ENCODE measurements at regions not wholly inside any gene's neighbourhood (a gene's known extent, or its start where the extent isn't known, plus 50 kb on each side); places are given as distances from the start of the nearest gene placed in this dataset.

DNA sequence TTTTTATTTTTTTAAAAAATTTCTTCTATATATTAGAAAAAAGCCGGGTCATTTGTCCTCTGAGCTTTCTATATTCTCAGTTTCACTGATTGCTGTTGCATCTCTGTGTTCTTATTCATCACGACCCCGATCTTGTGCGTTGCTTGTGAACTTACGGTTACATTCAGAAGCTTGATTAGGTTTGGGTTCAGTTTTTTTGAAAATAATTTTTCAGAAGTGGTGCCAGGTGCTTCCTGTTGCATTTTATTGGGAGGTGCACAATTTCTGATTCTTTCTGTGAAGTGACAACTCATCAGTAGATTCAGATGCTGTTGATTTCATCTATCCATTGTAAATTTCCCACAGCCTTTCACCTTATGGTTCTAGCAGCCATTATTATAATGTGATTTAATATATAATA, 147.3 kb downstream of the INHBB start:
- Histone ChIP-seq H2AFZ (ENCODE audit: low read depth, low read length) (no peak overlapping the region), H3K18ac (ENCODE audit: low read depth in 1 of 2, low read length in 2 of 2) (no peak overlapping the region), H3K4me3 (ENCODE audit: insufficient read depth in 1 of 2, low read depth in 1 of 2, low read length in 2 of 2) (no peak overlapping the region), H2BK12ac (ENCODE audit: low read length in 2 of 2) (no peak overlapping the region), H3K4me2 (ENCODE audit: low read length, poor library complexity, severe bottlenecking) (no peak overlapping the region), H3K36me3 (ENCODE audit: control insufficient read depth in 1 of 2, insufficient read depth in 2 of 2, low read depth in 1 of 2, low read length in 2 of 2) (no peaks in the 10 kb centered on the region), H4K8ac (ENCODE audit: low read length) (no peak overlapping the region), H4K91ac (ENCODE audit: low read length) (no peak overlapping the region), H3K27me3 (ENCODE audit: control insufficient read depth in 1 of 2, insufficient read depth in 1 of 2, low read length in 2 of 2) (peaks cover 24 to 34% of the 10 kb centered on the region in 2 experiments), H2AK5ac (ENCODE audit: low read length, severe bottlenecking) (no peak overlapping the region), H3K14ac (ENCODE audit: low read length in 2 of 2) (no peak overlapping the region), H3K9ac (ENCODE audit: low read length) (no peak overlapping the region), H2BK15ac (ENCODE audit: low read depth, poor library complexity, severe bottlenecking) (no peak overlapping the region), H2BK5ac (ENCODE audit: low read depth, low read length, poor library complexity, severe bottlenecking) (no peak overlapping the region), H3K27ac (ENCODE audit: low read length, poor library complexity, severe bottlenecking) (no peak overlapping the region), H2BK120ac (ENCODE audit: low read depth, low read length) (no peak overlapping the region), H3K9me3 (ENCODE audit: control insufficient read depth, low read length) (no peaks in the 10 kb centered on the region), H3K4ac (ENCODE audit: low read depth in 1 of 2, low read length in 2 of 2) (no peak overlapping the region), H3K23ac (ENCODE audit: low read length in 2 of 2) (no peak overlapping the region), H3K79me1 (replicated peaks; ENCODE audit: low read length, poor library complexity, severe bottlenecking) (no peaks in the 10 kb centered on the region), H3K4me1 (ENCODE audit: control insufficient read depth, insufficient read depth, low read depth, low read length) (no peaks in the 10 kb centered on the region)
- WGBS, result 86% methylated on average over 5 of the region's 5 CpGs
- DNase-seq, result no peak

DNA sequence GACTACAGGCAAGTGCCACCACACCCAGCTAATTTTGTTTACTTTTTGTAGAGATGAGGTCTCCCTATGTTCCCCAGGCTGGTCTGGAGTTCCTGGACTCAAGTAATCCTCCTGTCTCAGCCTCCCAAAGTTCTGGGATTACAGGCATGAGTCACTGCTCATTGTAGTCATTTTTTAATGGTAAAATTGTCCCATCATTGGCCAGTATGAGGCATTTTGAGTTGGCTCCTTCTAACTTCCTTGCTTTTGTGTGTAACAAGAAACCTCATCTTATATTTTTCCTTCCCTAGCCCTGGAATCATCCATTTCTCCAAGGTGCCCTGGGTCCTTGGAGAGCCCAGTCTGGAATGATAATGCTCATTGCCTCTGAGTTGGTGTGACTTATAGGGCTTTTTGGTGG, 148.5 kb downstream of the INHBB start:
- Histone ChIP-seq H3K27ac (ENCODE audit: low read length, poor library complexity, severe bottlenecking) (no peak overlapping the region), H2BK12ac (ENCODE audit: low read length in 2 of 2) (no peak overlapping the region)

GRCh38 chr2:120495586-120495985, 149.7 kb downstream of the INHBB start:
- no peak overlapping the region for H3K18ac ChIP-seq (ENCODE audit: low read depth in 1 of 2, low read length in 2 of 2)
- H2AFZ ChIP-seq (ENCODE audit: low read depth, low read length), result no peak overlapping the region
- H3K14ac ChIP-seq (ENCODE audit: low read length in 2 of 2), result no peak overlapping the region
- WGBS, result 81% methylated on average over 2 of the region's 2 CpGs
- no peak for DNase-seq
- no peak overlapping the region for H4K91ac ChIP-seq (ENCODE audit: low read length)
- H3K27ac ChIP-seq (ENCODE audit: low read length, poor library complexity, severe bottlenecking), result no peak overlapping the region
- no peak overlapping the region for H3K4me2 ChIP-seq (ENCODE audit: low read length, poor library complexity, severe bottlenecking)
- H3K9me3 ChIP-seq (ENCODE audit: control insufficient read depth, low read length), result no peaks in the 10 kb centered on the region
- no peak overlapping the region for H3K4ac ChIP-seq (ENCODE audit: low read depth in 1 of 2, low read length in 2 of 2)
- no peak overlapping the region for H3K4me3 ChIP-seq (ENCODE audit: insufficient read depth in 1 of 2, low read depth in 1 of 2, low read length in 2 of 2)
- H3K36me3 ChIP-seq (ENCODE audit: control insufficient read depth in 1 of 2, insufficient read depth in 2 of 2, low read depth in 1 of 2, low read length in 2 of 2), result no peaks in the 10 kb centered on the region
- no peak overlapping the region for H2BK12ac ChIP-seq (ENCODE audit: low read length in 2 of 2)
- H3K9ac ChIP-seq (ENCODE audit: low read length), result no peak overlapping the region
- H4K8ac ChIP-seq (ENCODE audit: low read length), result no peak overlapping the region
- H2BK5ac ChIP-seq (ENCODE audit: low read depth, low read length, poor library complexity, severe bottlenecking), result peak overlapping the region; percentile 57
- peaks cover 30 to 34% of the 10 kb centered on the region in 2 experiments for H3K27me3 ChIP-seq (ENCODE audit: control insufficient read depth in 1 of 2, insufficient read depth in 1 of 2, low read length in 2 of 2)
- no peak overlapping the region for H2AK5ac ChIP-seq (ENCODE audit: low read length, severe bottlenecking)
- H3K79me1 ChIP-seq (replicated peaks; ENCODE audit: low read length, poor library complexity, severe bottlenecking), result no peaks in the 10 kb centered on the region
- H2BK15ac ChIP-seq (ENCODE audit: low read depth, poor library complexity, severe bottlenecking), result no peak overlapping the region
- H2BK120ac ChIP-seq (ENCODE audit: low read depth, low read length), result no peak overlapping the region
- H3K4me1 ChIP-seq (ENCODE audit: control insufficient read depth, insufficient read depth, low read depth, low read length), result no peaks in the 10 kb centered on the region
- H3K23ac ChIP-seq (ENCODE audit: low read length in 2 of 2), result no peak overlapping the region

More for the DNA sequence above, 148.5 kb downstream of the INHBB start:
- H4K8ac ChIP-seq (ENCODE audit: low read length), result no peak overlapping the region
- no peak overlapping the region for H3K9ac ChIP-seq (ENCODE audit: low read length)
- no peak overlapping the region for H3K14ac ChIP-seq (ENCODE audit: low read length in 2 of 2)
- H2AFZ ChIP-seq (ENCODE audit: low read depth, low read length), result no peak overlapping the region
- H3K4me2 ChIP-seq (ENCODE audit: low read length, poor library complexity, severe bottlenecking), result no peak overlapping the region
- no peak overlapping the region for H2AK5ac ChIP-seq (ENCODE audit: low read length, severe bottlenecking)
- H2BK120ac ChIP-seq (ENCODE audit: low read depth, low read length), result no peak overlapping the region
- no peak overlapping the region for H4K91ac ChIP-seq (ENCODE audit: low read length)
- no peaks in the 10 kb centered on the region for H3K36me3 ChIP-seq (ENCODE audit: control insufficient read depth in 1 of 2, insufficient read depth in 2 of 2, low read depth in 1 of 2, low read length in 2 of 2)
- DNase-seq, result no peak
- H3K79me1 ChIP-seq (replicated peaks; ENCODE audit: low read length, poor library complexity, severe bottlenecking), result no peaks in the 10 kb centered on the region
- H3K27me3 ChIP-seq (ENCODE audit: control insufficient read depth in 1 of 2, insufficient read depth in 1 of 2, low read length in 2 of 2), result peaks cover 28 to 30% of the 10 kb centered on the region in 2 experiments
- no peak overlapping the region for H3K18ac ChIP-seq (ENCODE audit: low read depth in 1 of 2, low read length in 2 of 2)
- no peak overlapping the region for H2BK15ac ChIP-seq (ENCODE audit: low read depth, poor library complexity, severe bottlenecking)
- no peak overlapping the region for H3K4ac ChIP-seq (ENCODE audit: low read depth in 1 of 2, low read length in 2 of 2)
- no peak overlapping the region for H3K23ac ChIP-seq (ENCODE audit: low read length in 2 of 2)
- H2BK5ac ChIP-seq (ENCODE audit: low read depth, low read length, poor library complexity, severe bottlenecking), result no peak overlapping the region
- H3K4me1 ChIP-seq (ENCODE audit: control insufficient read depth, insufficient read depth, low read depth, low read length), result no peaks in the 10 kb centered on the region
- no peaks in the 10 kb centered on the region for H3K9me3 ChIP-seq (ENCODE audit: control insufficient read depth, low read length)
- H3K4me3 ChIP-seq (ENCODE audit: insufficient read depth in 1 of 2, low read depth in 1 of 2, low read length in 2 of 2), result no peak overlapping the region

- Histone ChIP-seq H3K4me3 (ENCODE audit: insufficient read depth in 1 of 2, low read depth in 1 of 2, low read length in 2 of 2) (no peak overlapping the region), H3K36me3 (ENCODE audit: control insufficient read depth in 1 of 2, insufficient read depth in 2 of 2, low read depth in 1 of 2, low read length in 2 of 2) (no peaks in the 10 kb centered on the region), H4K91ac (ENCODE audit: low read length) (no peak overlapping the region), H2BK120ac (ENCODE audit: low read depth, low read length) (no peak overlapping the region), H3K9ac (ENCODE audit: low read length) (no peak overlapping the region), H3K27ac (ENCODE audit: low read length, poor library complexity, severe bottlenecking) (no peak overlapping the region), H2AFZ (ENCODE audit: low read depth, low read length) (no peak overlapping the region), H3K14ac (ENCODE audit: low read length in 2 of 2) (no peak overlapping the region), H2BK15ac (ENCODE audit: low read depth, poor library complexity, severe bottlenecking) (no peak overlapping the region), H3K4me2 (ENCODE audit: low read length, poor library complexity, severe bottlenecking) (no peak overlapping the region), H2BK12ac (ENCODE audit: low read length in 2 of 2) (no peak overlapping the region), H4K8ac (ENCODE audit: low read length) (no peak overlapping the region), H3K18ac (ENCODE audit: low read depth in 1 of 2, low read length in 2 of 2) (no peak overlapping the region), H3K9me3 (ENCODE audit: control insufficient read depth, low read length) (no peaks in the 10 kb centered on the region), H2BK5ac (ENCODE audit: low read depth, low read length, poor library complexity, severe bottlenecking) (no peak overlapping the region), H2AK5ac (ENCODE audit: low read length, severe bottlenecking) (no peak overlapping the region), H3K4me1 (ENCODE audit: control insufficient read depth, insufficient read depth, low read depth, low read length) (no peaks in the 10 kb centered on the region), H3K4ac (ENCODE audit: low read depth in 1 of 2, low read length in 2 of 2) (no peak overlapping the region), H3K27me3 (ENCODE audit: control insufficient read depth in 1 of 2, insufficient read depth in 1 of 2, low read length in 2 of 2) (peaks cover 28 to 29% of the 10 kb centered on the region in 2 experiments), H3K23ac (ENCODE audit: low read length in 2 of 2) (no peak overlapping the region), H3K79me1 (replicated peaks; ENCODE audit: low read length, poor library complexity, severe bottlenecking) (no peaks in the 10 kb centered on the region)
- WGBS, result 83% methylated on average over 7 of the region's 7 CpGs
- DNase-seq, result no peak
These were observed 150.3 kb downstream of the INHBB start for GRCh38 chr2:120496235-120496634.

Measured in mesenchymal stem cell (in vitro differentiated cells and primary cell).